Fibroblast of skin of left quadriceps (primary cell): ENCODE measurements at regions not wholly inside any gene's neighbourhood (a gene's known extent, or its start where the extent isn't known, plus 50 kb on each side); places are given as distances from the start of the nearest gene placed in this dataset.

Experiments used
- DNase-seq, 2 experiments: peaks; one replicate each; pipeline ENCODE4 v3.0.0-alpha.2; 2013; ENCODE audit warnings: low read depth in 2 of 2

GRCh38 chr13:81791641-81792040 lies 1450.7 kb upstream of the SPRY2 start:
- no peak for DNase-seq

GRCh38 chr13:81781471-81781870 lies 1440.5 kb upstream of the SPRY2 start:
- DNase-seq, result no peak

GRCh38 chr13:81779876-81780275 lies 1439.0 kb upstream of the SPRY2 start:
- DNase-seq, result no peak

- no peak for DNase-seq
Observed at GRCh38 chr13:81778350-81778749, 1437.4 kb upstream of the SPRY2 start.

- no peak for DNase-seq
Observed at GRCh38 chr13:81773263-81773662, 1432.3 kb upstream of the SPRY2 start.

- no peak for DNase-seq
Observed at GRCh38 chr13:81771951-81772350, 1431.0 kb upstream of the SPRY2 start.

GRCh38 chr13:81770868-81771505 lies 1430.1 kb upstream of the SPRY2 start:
- DNase-seq, result no peak

- no peak for DNase-seq
Observed at GRCh38 chr13:81762449-81762848, 1421.5 kb upstream of the SPRY2 start.

GRCh38 chr13:81760316-81760715 lies 1419.4 kb upstream of the SPRY2 start:
- no peak for DNase-seq

GRCh38 chr13:81757348-81757970 lies 1416.5 kb upstream of the SPRY2 start:
- no peak for DNase-seq

- DNase-seq, result no peak
Observed at GRCh38 chr13:81745391-81745790, 1404.5 kb upstream of the SPRY2 start.

- no peak for DNase-seq
Observed at GRCh38 chr13:81738364-81738763, 1397.4 kb upstream of the SPRY2 start.

- DNase-seq, result no peak
Observed at GRCh38 chr13:81726037-81726726, 1385.3 kb upstream of the SPRY2 start.

- no peak for DNase-seq
Observed at GRCh38 chr13:81722456-81722855, 1381.5 kb upstream of the SPRY2 start.

- DNase-seq, result no peak
Observed at GRCh38 chr13:81721400-81721799, 1380.5 kb upstream of the SPRY2 start.

- no peak for DNase-seq
Observed at GRCh38 chr13:81714513-81714912, 1373.6 kb upstream of the SPRY2 start.

GRCh38 chr13:81713201-81713600 lies 1372.3 kb upstream of the SPRY2 start:
- no peak for DNase-seq

- DNase-seq, result no peak
Observed at GRCh38 chr13:81697826-81698225, 1356.9 kb upstream of the SPRY2 start.

- DNase-seq, result no peak
Observed at GRCh38 chr13:81686877-81687276, 1346.0 kb upstream of the SPRY2 start.

GRCh38 chr13:81683521-81683920 lies 1342.6 kb upstream of the SPRY2 start:
- DNase-seq, result no peak

GRCh38 chr13:81682081-81682630 lies 1341.2 kb upstream of the SPRY2 start:
- no peak for DNase-seq

GRCh38 chr13:81677857-81678256 lies 1336.9 kb upstream of the SPRY2 start:
- no peak for DNase-seq

GRCh38 chr13:81676008-81676407 lies 1335.1 kb upstream of the SPRY2 start:
- DNase-seq, result no peak
